ENCODE measurements at regions not wholly inside any gene's neighbourhood (a gene's known extent, or its start where the extent isn't known, plus 50 kb on each side); places are given as distances from the start of the nearest gene placed in this dataset.

- Histone ChIP-seq H3K9me1 (ENCODE audit: insufficient read depth, low read length) (no peaks in the 10 kb centered on the region), H4K20me1 (ENCODE audit: insufficient read depth, low read length) (no peaks in the 10 kb centered on the region), H2AFZ (replicated peaks; ENCODE audit: low read length, poor library complexity) (no peak overlapping the region), H3K14ac (replicated peaks; ENCODE audit: low read depth, low read length) (no peak overlapping the region), H4K8ac (ENCODE audit: low read depth in 2 of 2, low read length in 2 of 2) (no peak overlapping the region), H2BK5ac (ENCODE audit: low read depth, low read length, poor library complexity, severe bottlenecking) (no peak overlapping the region), H3K56ac (ENCODE audit: extremely low read depth, insufficient read depth, low read length) (no peak overlapping the region), H3K36me3 (ENCODE audit: control insufficient read depth, insufficient read depth, low read length) (no peaks in the 10 kb centered on the region), H3K23ac (ENCODE audit: low read depth, low read length) (no peak overlapping the region), H3K4me3 (ENCODE audit: insufficient read depth, low read depth, low read length) (no peak overlapping the region), H3K4ac (ENCODE audit: low read depth, low read length) (no peak overlapping the region), H2BK20ac (ENCODE audit: low read depth, low read length) (no peak overlapping the region), H4K5ac (ENCODE audit: low read depth, low read length) (no peak overlapping the region), H3K27ac (ENCODE audit: insufficient read depth, low read length) (no peak overlapping the region), H3K9ac (ENCODE audit: low read depth, low read length) (no peak overlapping the region), H2BK15ac (ENCODE audit: low read depth, low read length) (no peak overlapping the region), H2BK120ac (ENCODE audit: low read depth, low read length) (no peak overlapping the region), H2AK9ac (replicated peaks; ENCODE audit: low read depth, low read length, poor library complexity) (no peak overlapping the region), H2AK5ac (ENCODE audit: low read depth, low read length) (no peak overlapping the region), H3K27me3 (ENCODE audit: control insufficient read depth, insufficient read depth, low read length) (peaks cover 5% of the 10 kb centered on the region; the same call in 1 of the 2 replicates), H3K79me1 (ENCODE audit: low read depth in 1 of 2, low read length in 2 of 2) (no peaks in the 10 kb centered on the region), H4K91ac (ENCODE audit: insufficient read depth, low read depth, low read length) (no peak overlapping the region), H3K9me3 (ENCODE audit: control insufficient read depth, insufficient read depth, low read length) (no peaks in the 10 kb centered on the region; the same call in 1 of the 2 replicates), H3K4me1 (ENCODE audit: control insufficient read depth, insufficient read depth, low read length) (no peaks in the 10 kb centered on the region), H3K18ac (ENCODE audit: low read depth, low read length) (no peak overlapping the region), H3K4me2 (ENCODE audit: low read depth, low read length) (no peak overlapping the region)
- in situ Hi-C loops (cut with MboI; ENCODE audit: low sequenced_read_pairs): no loop called here
- dilution Hi-C loops (cut with HindIII; ENCODE audit: low sequenced_read_pairs, unreplicated experiment): no loop called here
- DNase-seq (no peak), ATAC-seq (ENCODE audit: low read depth) (no peak)
- ChIA-PET CTCF (no interaction called here), POLR2A (ENCODE audit: unreplicated experiment) (no interaction called here)
- no peak for TF ChIP-seq NFE2L2 (IDR thresholded peaks at IDR 0.05; ENCODE audit: low read depth, low read length)
- no peak for TF ChIP-seq FOS (IDR thresholded peaks at IDR 0.05; ENCODE audit: low read depth, low read length)
- TF ChIP-seq MXI1 (IDR thresholded peaks at IDR 0.05; ENCODE audit: borderline replicate concordance, low read depth, low read length): no peak
- TF ChIP-seq CEBPB (IDR thresholded peaks at IDR 0.05; ENCODE audit: low read depth, low read length): no peak
- TF ChIP-seq MAZ (IDR thresholded peaks at IDR 0.05; ENCODE audit: borderline replicate concordance, low read depth, low read length): no peak
- no TSS peak for BruUV-seq (replicated peaks)
- WGBS, 2 experiments (ENCODE audit: extremely low coverage in 2 of 2, insufficient read length in 1 of 2): 62% methylated on average over 2 of the region's 16 CpGs; no CpG with 5 or more reads in 1 of the 2 experiments
- intact Hi-C loops (cut with micrococcal nuclease): no loop called here
Measured at GRCh38 chr14:101108579-101109346, 205.2 kb upstream of the RTL1 start.
